H1 (cell line): ENCODE measurements at regions not wholly inside any gene's neighbourhood (a gene's known extent, or its start where the extent isn't known, plus 50 kb on each side); places are given as distances from the start of the nearest gene placed in this dataset.

Source experiments
- CHD1 ChIP-seq: IDR thresholded peaks from 2 replicates; pipeline ENCODE4 v1.6.1; 2012; ENCODE audit warnings: low read depth, low read length, improper control_type of control experiment
- EP300 ChIP-seq, 2 experiments: IDR thresholded peaks; 1 replicate in 1 of 2; 2 replicates in 1 of 2; pipeline ENCODE4 v1.6.1; 2011 to 2012; ENCODE audit warnings: low read depth in 2 of 2, low read length in 2 of 2, mild to moderate bottlenecking in 2 of 2, borderline replicate concordance in 1 of 2, inconsistent platforms in 1 of 2, moderate library complexity in 1 of 2
- GTF2F1 ChIP-seq: IDR thresholded peaks from 2 replicates; pipeline ENCODE4 v1.6.1; 2012; ENCODE audit warnings: low read depth, low read length, improper control_type of control experiment, borderline replicate concordance
- JUND ChIP-seq: IDR thresholded peaks from 2 replicates; pipeline ENCODE4 v1.6.1; 2011; ENCODE audit warnings: mild to moderate bottlenecking, improper control_type of control experiment, low read length
- NANOG ChIP-seq: IDR thresholded peaks from 2 replicates; pipeline ENCODE4 v1.6.1; 2011; ENCODE audit warnings: low read length, low read depth, mild to moderate bottlenecking, inconsistent platforms; ENCODE audit not compliant: insufficient read depth, poor library complexity, severe bottlenecking
- RAD21 ChIP-seq, 2 experiments: IDR thresholded peaks in 1 of 2; conservative IDR thresholded peaks in 1 of 2; 2 replicates each; pipeline ENCODE4 v1.6.1; 2011; ENCODE audit warnings: low read depth in 2 of 2, low read length in 2 of 2, improper control_type of control experiment in 1 of 2, inconsistent platforms in 1 of 2, mild to moderate bottlenecking in 1 of 2, moderate library complexity in 1 of 2

DNA sequence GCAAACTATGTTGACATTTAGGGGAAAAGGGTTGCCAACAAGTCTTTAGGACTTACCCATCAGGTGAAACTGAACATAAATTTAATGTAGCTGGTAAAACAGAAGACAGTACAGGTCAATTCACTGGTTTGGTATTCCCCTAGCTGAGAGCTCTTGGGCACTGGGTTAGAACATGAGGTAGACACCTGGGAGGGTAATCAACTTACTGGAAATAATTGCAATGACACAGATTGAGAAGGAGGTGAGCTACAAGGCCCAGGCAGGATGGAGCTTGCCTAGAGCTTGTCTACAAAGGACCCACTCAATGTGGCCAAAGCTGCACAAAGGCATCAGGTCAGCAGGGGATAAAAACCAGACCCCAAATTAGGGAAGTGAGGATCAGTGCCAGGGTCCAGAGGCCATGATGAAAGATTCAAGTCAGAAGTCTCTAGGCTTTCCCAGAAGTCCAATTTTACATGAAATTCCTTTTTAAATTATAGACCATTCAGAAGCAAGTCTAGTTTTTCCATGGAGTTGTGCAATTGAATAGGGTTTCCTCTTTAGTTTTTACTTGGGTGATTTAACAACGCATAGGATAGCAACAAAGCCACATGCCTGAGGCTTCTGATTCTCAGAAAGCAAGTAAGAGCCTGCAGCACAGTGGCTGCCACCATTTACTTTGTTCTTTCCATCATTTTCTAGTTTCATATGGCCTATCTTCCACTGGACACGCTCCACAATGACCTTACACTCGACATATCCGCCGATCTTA is 194.0 kb downstream of the NDFIP2 start (continued):
- no peak for TF ChIP-seq EP300 (IDR thresholded peaks at IDR 0.05; ENCODE audit: borderline replicate concordance in 1 of 2, low read depth in 2 of 2, low read length in 2 of 2)
- no peak for TF ChIP-seq GTF2F1
- no peak for TF ChIP-seq RAD21 (IDR thresholded peaks at IDR 0.05 in 1 of 2, conservative IDR thresholded peaks at IDR 0.05 in 1 of 2; ENCODE audit: low read depth in 2 of 2, low read length in 2 of 2)
- no peak for TF ChIP-seq JUND
- TF ChIP-seq NANOG, result no peak
- TF ChIP-seq CHD1, result no peak
